H9 (cell line): ENCODE measurements at regions not wholly inside any gene's neighbourhood (a gene's known extent, or its start where the extent isn't known, plus 50 kb on each side); places are given as distances from the start of the nearest gene placed in this dataset.

Experiments
- DNase-seq: peaks from one replicate; pipeline ENCODE4 v3.0.0-alpha.2; 2017
- H2AFZ ChIP-seq: one replicate; pipeline ENCODE4 v1.6.1; 2013; ENCODE audit warnings: mild to moderate bottlenecking, low read length, control low read depth, moderate library complexity
- H2AK5ac ChIP-seq: 2 replicates; pipeline ENCODE4 v1.6.1; 2013; ENCODE audit warnings: low read length, control low read depth, mixed read lengths; ENCODE audit not compliant: insufficient read length
- H2BK120ac ChIP-seq: one replicate; pipeline ENCODE4 v1.6.1; 2013; ENCODE audit warnings: low read depth, mild to moderate bottlenecking, low read length, control low read depth, inconsistent platforms; ENCODE audit not compliant: poor library complexity, severe bottlenecking
- H2BK12ac ChIP-seq: 2 replicates; pipeline ENCODE4 v1.6.1; 2013; ENCODE audit warnings: low read length, control low read depth, mixed read lengths, low read depth; ENCODE audit not compliant: insufficient read length
- H2BK15ac ChIP-seq: 2 replicates; pipeline ENCODE4 v1.6.1; 2013; ENCODE audit warnings: low read depth, low read length, control low read depth
- H2BK20ac ChIP-seq: one replicate; pipeline ENCODE4 v1.6.1; 2013; ENCODE audit warnings: low read depth, mild to moderate bottlenecking, low read length, control low read depth, inconsistent platforms; ENCODE audit not compliant: poor library complexity, severe bottlenecking
- H2BK5ac ChIP-seq: 2 replicates; pipeline ENCODE4 v1.6.1; 2013; ENCODE audit warnings: low read length, control low read depth, mixed read lengths; ENCODE audit not compliant: insufficient read length
- H3K14ac ChIP-seq: 2 replicates; pipeline ENCODE4 v1.6.1; 2013; ENCODE audit warnings: low read length, control low read depth; ENCODE audit not compliant: insufficient read depth
- H3K18ac ChIP-seq: 2 replicates; pipeline ENCODE4 v1.6.1; 2013; ENCODE audit warnings: low read depth, mild to moderate bottlenecking, mixed read lengths, low read length, control low read depth; ENCODE audit not compliant: insufficient read length
- H3K23ac ChIP-seq: 2 replicates; pipeline ENCODE4 v1.6.1; 2013; ENCODE audit warnings: low read length, control low read depth, mixed read lengths, low read depth; ENCODE audit not compliant: insufficient read length
- H3K23me2 ChIP-seq: 2 replicates; pipeline ENCODE4 v1.6.1; 2013; ENCODE audit warnings: low read depth, mild to moderate bottlenecking, mixed read lengths, low read length, control low read depth; ENCODE audit not compliant: insufficient read length, poor library complexity, severe bottlenecking
- H3K27ac ChIP-seq: 2 replicates; pipeline ENCODE4 v1.5.1; 2013; ENCODE audit warnings: low read length, control low read depth, mixed read lengths, low read depth; ENCODE audit not compliant: insufficient read length
- H3K27me3 ChIP-seq: 2 replicates; pipeline ENCODE4 v1.6.1; 2013; ENCODE audit warnings: low read length, control low read depth, inconsistent platforms; ENCODE audit not compliant: insufficient read depth
- H3K4ac ChIP-seq: 2 replicates; pipeline ENCODE4 v1.6.1; 2013; ENCODE audit warnings: low read depth, mild to moderate bottlenecking, control low read depth, inconsistent platforms, low read length, moderate library complexity
- H3K4me1 ChIP-seq: 2 replicates; pipeline ENCODE4 v1.6.1; 2013; ENCODE audit warnings: low read length, control low read depth, inconsistent platforms; ENCODE audit not compliant: insufficient read depth
- H3K4me2 ChIP-seq: 2 replicates; pipeline ENCODE4 v1.6.1; 2013; ENCODE audit warnings: low read length, control low read depth, mixed read lengths; ENCODE audit not compliant: insufficient read length, insufficient read depth
- H3K56ac ChIP-seq: 2 replicates; pipeline ENCODE4 v1.6.1; 2013; ENCODE audit warnings: low read depth, mild to moderate bottlenecking, mixed read lengths, low read length, control low read depth; ENCODE audit not compliant: insufficient read length
- H3K79me1 ChIP-seq: 2 replicates; pipeline ENCODE4 v1.6.1; 2013; ENCODE audit warnings: low read depth, mild to moderate bottlenecking, moderate library complexity, low read length, control low read depth, inconsistent platforms; ENCODE audit not compliant: insufficient read depth, poor library complexity, severe bottlenecking
- H3K79me2 ChIP-seq: 2 replicates; pipeline ENCODE4 v1.6.1; 2013; ENCODE audit warnings: low read length, control low read depth, inconsistent platforms; ENCODE audit not compliant: insufficient read depth
- H3K9ac ChIP-seq: 2 replicates; pipeline ENCODE4 v1.6.1; 2013; ENCODE audit warnings: low read length, control low read depth, mixed read lengths; ENCODE audit not compliant: insufficient read length; ENCODE audit errors: extremely low read depth
- H3K9me3 ChIP-seq: one replicate; pipeline ENCODE4 v1.6.1; 2013; ENCODE audit warnings: low read depth, low read length, inconsistent platforms; ENCODE audit not compliant: control insufficient read depth
- H3T11ph ChIP-seq: one replicate; pipeline ENCODE4 v1.6.1; 2013; ENCODE audit warnings: mild to moderate bottlenecking, low read length, control low read depth, inconsistent platforms
- H4K20me1 ChIP-seq: one replicate; pipeline ENCODE4 v1.6.1; 2013; ENCODE audit not compliant: control insufficient read depth, insufficient read length, insufficient read depth
- H4K5ac ChIP-seq: 2 replicates; pipeline ENCODE4 v1.6.1; 2013; ENCODE audit warnings: low read depth, mild to moderate bottlenecking, mixed read lengths, low read length, control low read depth; ENCODE audit not compliant: insufficient read length
- H4K8ac ChIP-seq: replicated peaks from 2 replicates; pipeline ENCODE4 v1.6.1; 2013; ENCODE audit warnings: low read length, control low read depth, mixed read lengths, low read depth; ENCODE audit not compliant: insufficient read length
- H4K91ac ChIP-seq: 2 replicates; pipeline ENCODE4 v1.6.1; 2013; ENCODE audit warnings: low read depth, mild to moderate bottlenecking, moderate library complexity, mixed read lengths, low read length, control low read depth; ENCODE audit not compliant: insufficient read length
- H3K27ac Mint-ChIP-seq, 3 experiments: 2 replicates in 2 of 3; 3 replicates in 1 of 3; pipeline ENCODE4 v1.8.0; 2020 to 2021; ENCODE audit warnings: mixed read lengths in 3 of 3, mild to moderate bottlenecking in 1 of 3, moderate library complexity in 1 of 3
- H3K27me3 Mint-ChIP-seq: 2 replicates; pipeline ENCODE4 v1.8.0; 2021; ENCODE audit warnings: low read depth, mild to moderate bottlenecking, moderate library complexity, mixed read lengths
- H3K36me3 Mint-ChIP-seq, 3 experiments: 2 replicates in 2 of 3; 3 replicates in 1 of 3; pipeline ENCODE4 v1.8.0; 2020 to 2021; ENCODE audit warnings: low read depth in 3 of 3, mixed read lengths in 3 of 3; ENCODE audit not compliant: insufficient read depth in 1 of 3
- H3K4me1 Mint-ChIP-seq, 2 experiments: 2 replicates each; pipeline ENCODE4 v1.8.0; 2020; ENCODE audit warnings: mixed read lengths in 2 of 2
- H3K4me3 Mint-ChIP-seq, 2 experiments: 2 replicates in 1 of 2; 3 replicates in 1 of 2; pipeline ENCODE4 v1.8.0; 2020 to 2021; ENCODE audit warnings: mild to moderate bottlenecking in 2 of 2, mixed read lengths in 2 of 2, moderate library complexity in 1 of 2
- H3K9me3 Mint-ChIP-seq, 2 experiments: 2 replicates in 1 of 2; 3 replicates in 1 of 2; pipeline ENCODE4 v1.8.0; 2020; ENCODE audit warnings: mild to moderate bottlenecking in 2 of 2, mixed read lengths in 2 of 2, moderate library complexity in 1 of 2
- CTCF ChIP-seq: fragments of 200-600 bp; sonication (generic); conservative IDR thresholded peaks from 3 replicates; pipeline ENCODE4 v1.8.0; 2021; ENCODE audit warnings: antibody characterized with exemption, mild to moderate bottlenecking
- WGBS: extraction: QIAGEN DNeasy Blood & Tissue Kit; methylation state at CpG from one replicate; pipeline ENCODE4 v1.1.7; 2013; ENCODE audit warnings: missing lambda C conversion rate, low lambda C conversion rate, mixed read lengths; ENCODE audit not compliant: insufficient read length; ENCODE audit errors: extremely low coverage; 5-methylcytosine and 5-hydroxymethylcytosine counted together

DNA sequence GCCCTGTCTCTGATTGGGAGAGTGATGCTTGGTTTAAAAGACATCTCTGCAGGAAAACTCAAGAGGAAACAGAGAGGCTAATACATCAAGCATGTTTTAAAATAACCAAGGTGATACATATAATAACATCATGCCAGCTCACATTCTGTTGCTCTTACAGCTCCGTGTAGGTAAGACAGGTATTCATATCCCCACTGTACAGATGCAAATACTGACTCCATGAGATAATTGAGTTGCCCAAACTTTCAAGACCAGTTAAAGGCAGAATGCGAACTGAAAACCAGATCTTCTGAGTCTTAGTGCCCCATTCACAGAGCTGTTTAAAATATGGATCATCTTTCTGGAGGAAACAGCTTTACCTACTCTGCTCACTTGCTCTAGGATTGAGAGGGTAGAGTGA lies 214.0 kb downstream of the PIK3R1 start:
- no peak overlapping the region for H3T11ph ChIP-seq
- H3K14ac ChIP-seq, result no peak overlapping the region
- H4K8ac ChIP-seq, result no peak overlapping the region
- DNase-seq, result no peak
- no peaks in the 10 kb centered on the region for H4K20me1 ChIP-seq
- H3K36me3 Mint-ChIP-seq, result no peaks in the 10 kb centered on the region
- no peak overlapping the region for H3K27ac Mint-ChIP-seq
- no peaks in the 10 kb centered on the region for H3K23me2 ChIP-seq
- no peak overlapping the region for H3K4ac ChIP-seq
- TF ChIP-seq CTCF, result no peak
- H3K9me3 Mint-ChIP-seq, result no peaks in the 10 kb centered on the region
- no peaks in the 10 kb centered on the region for H3K9me3 ChIP-seq
- H2BK20ac ChIP-seq, result no peak overlapping the region
- H2BK12ac ChIP-seq, result no peak overlapping the region
- H3K56ac ChIP-seq, result no peak overlapping the region
- no peak overlapping the region for H4K5ac ChIP-seq
- no peak overlapping the region for H4K91ac ChIP-seq
- no peak overlapping the region for H3K4me3 Mint-ChIP-seq
- WGBS, result no CpG with 5 or more reads among the region's 2 CpGs
- no peak overlapping the region for H3K27ac ChIP-seq
- H2BK15ac ChIP-seq, result no peak overlapping the region
- no peak overlapping the region for H3K23ac ChIP-seq
- H3K18ac ChIP-seq, result no peak overlapping the region
- no peak overlapping the region for H3K4me2 ChIP-seq
- no peaks in the 10 kb centered on the region for H3K27me3 ChIP-seq
- H3K4me1 ChIP-seq, result no peaks in the 10 kb centered on the region
- no peaks in the 10 kb centered on the region for H3K79me2 ChIP-seq
- peaks cover 4 to 18% of the 10 kb centered on the region in 2 experiments; a peak in 2 of 4 replicates for H3K4me1 Mint-ChIP-seq
- no peak overlapping the region for H3K9ac ChIP-seq
- no peak overlapping the region for H2AFZ ChIP-seq
- H2BK5ac ChIP-seq, result no peak overlapping the region
- no peak overlapping the region for H2AK5ac ChIP-seq
- no peak overlapping the region for H2BK120ac ChIP-seq
- H3K79me1 ChIP-seq, result no peaks in the 10 kb centered on the region
- peaks cover 11% of the 10 kb centered on the region for H3K27me3 Mint-ChIP-seq
